ENCODE measurements at regions not wholly inside any gene's neighbourhood (a gene's known extent, or its start where the extent isn't known, plus 50 kb on each side); places are given as distances from the start of the nearest gene placed in this dataset.

DNA sequence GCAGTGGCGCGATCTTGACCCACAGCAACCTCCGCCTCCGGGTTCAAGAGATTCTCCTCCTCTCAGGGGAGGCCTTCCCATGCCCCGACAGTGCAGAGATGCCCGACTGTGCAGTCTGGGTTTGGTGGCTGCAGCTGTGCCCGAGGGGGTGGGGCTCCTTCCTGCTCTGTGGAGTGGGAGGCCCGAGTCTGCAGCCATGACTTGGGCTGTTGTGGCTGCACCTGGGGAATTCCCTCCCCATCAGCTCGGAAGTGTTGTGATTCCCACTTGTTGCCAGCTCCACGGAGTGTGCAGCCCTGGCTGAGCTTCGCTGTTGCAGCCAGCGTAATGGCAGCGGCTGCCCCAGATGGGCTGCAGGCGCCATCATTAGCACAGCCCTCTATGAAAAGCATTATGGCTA, 66.4 kb upstream of the SMIM36 start:
- Histone ChIP-seq H3K4me2 (ENCODE audit: low read depth, low read length, poor library complexity, severe bottlenecking) (no peak overlapping the region), H3K9me2 (replicated peaks; ENCODE audit: low read depth, low read length) (no peaks in the 10 kb centered on the region), H3K36me3 (ENCODE audit: insufficient read depth, low read length) (no peaks in the 10 kb centered on the region), H3K9ac (ENCODE audit: low read depth, low read length, poor library complexity, severe bottlenecking) (no peak overlapping the region), H3K9me3 (ENCODE audit: insufficient read depth, low read depth, low read length) (no peaks in the 10 kb centered on the region), H3K4me1 (ENCODE audit: insufficient read depth, low read length, poor library complexity, severe bottlenecking) (no peaks in the 10 kb centered on the region), H3F3A (ENCODE audit: low read depth) (no peaks in the 10 kb centered on the region), H3K4me3 (ENCODE audit: low read length, poor library complexity, severe bottlenecking) (no peak overlapping the region), H4K20me1 (ENCODE audit: insufficient read depth, low read length, poor library complexity, severe bottlenecking) (no peaks in the 10 kb centered on the region), H3K27me3 (ENCODE audit: insufficient read depth, low read length, poor library complexity, severe bottlenecking) (no peaks in the 10 kb centered on the region), H2AFZ (ENCODE audit: low read length) (no peak overlapping the region), H3K79me2 (ENCODE audit: insufficient read depth, low read length) (no peaks in the 10 kb centered on the region)
- TF ChIP-seq CTCF (conservative IDR thresholded peaks at IDR 0.05; ENCODE audit: low read length) (no peak), EZH2phosphoT487 (IDR thresholded peaks at IDR 0.05; ENCODE audit: borderline replicate concordance) (no peak)

DNA sequence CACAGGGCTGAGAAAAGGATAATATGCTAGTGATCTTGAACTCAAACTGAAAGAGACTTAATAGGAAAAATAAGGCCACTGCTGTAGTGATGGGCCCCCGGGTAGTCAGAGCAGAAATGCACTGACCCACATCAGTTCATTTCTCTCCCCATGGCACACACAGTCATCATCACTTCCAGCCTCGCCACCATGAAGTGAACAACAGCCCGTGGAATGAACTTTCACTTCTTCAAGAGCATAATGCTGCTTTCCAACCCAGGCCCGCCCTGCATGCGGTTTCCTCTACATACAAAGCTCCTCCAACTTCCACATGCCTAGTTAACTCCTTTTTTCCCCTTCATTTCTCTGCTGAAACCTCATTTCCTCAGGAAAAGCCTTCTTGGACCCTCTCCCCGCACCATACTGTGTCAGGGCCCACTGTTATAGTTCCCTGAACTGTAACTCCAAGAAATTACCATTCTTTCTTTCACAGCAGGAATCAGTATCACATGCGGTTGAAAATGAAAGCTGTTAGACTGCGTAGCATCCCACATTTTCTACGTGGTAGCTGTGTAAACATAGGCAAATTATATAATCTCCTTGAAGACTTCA, 65.8 kb upstream of the SMIM36 start:
- H3K79me2 ChIP-seq (ENCODE audit: insufficient read depth, low read length) = no peaks in the 10 kb centered on the region
- no peak overlapping the region for H3K9ac ChIP-seq (ENCODE audit: low read depth, low read length, poor library complexity, severe bottlenecking)
- H3F3A ChIP-seq (ENCODE audit: low read depth) = no peaks in the 10 kb centered on the region
- no peak overlapping the region for H3K4me2 ChIP-seq (ENCODE audit: low read depth, low read length, poor library complexity, severe bottlenecking)
- no peaks in the 10 kb centered on the region for H3K9me2 ChIP-seq (replicated peaks; ENCODE audit: low read depth, low read length)
- no peak overlapping the region for H3K4me3 ChIP-seq (ENCODE audit: low read length, poor library complexity, severe bottlenecking)
- H3K36me3 ChIP-seq (ENCODE audit: insufficient read depth, low read length) = no peaks in the 10 kb centered on the region
- H2AFZ ChIP-seq (ENCODE audit: low read length) = peak overlapping the region; percentile 41; the same call in 1 of the 2 replicates
- no peak for TF ChIP-seq EZH2phosphoT487 (IDR thresholded peaks at IDR 0.05; ENCODE audit: borderline replicate concordance)
- no peak for TF ChIP-seq CTCF (conservative IDR thresholded peaks at IDR 0.05; ENCODE audit: low read length)
- no peaks in the 10 kb centered on the region for H3K27me3 ChIP-seq (ENCODE audit: insufficient read depth, low read length, poor library complexity, severe bottlenecking)
- H3K4me1 ChIP-seq (ENCODE audit: insufficient read depth, low read length, poor library complexity, severe bottlenecking) = no peaks in the 10 kb centered on the region
- H3K9me3 ChIP-seq (ENCODE audit: insufficient read depth, low read depth, low read length) = no peaks in the 10 kb centered on the region
- no peaks in the 10 kb centered on the region for H4K20me1 ChIP-seq (ENCODE audit: insufficient read depth, low read length, poor library complexity, severe bottlenecking)

GRCh38 chr17:55576237-55576995, 65.2 kb upstream of the SMIM36 start:
- no peak overlapping the region for H3K4me3 ChIP-seq (ENCODE audit: low read length, poor library complexity, severe bottlenecking)
- H3K9ac ChIP-seq (ENCODE audit: low read depth, low read length, poor library complexity, severe bottlenecking) = no peak overlapping the region
- TF ChIP-seq CTCF (conservative IDR thresholded peaks at IDR 0.05; ENCODE audit: low read length) = no peak
- no peak for TF ChIP-seq EZH2phosphoT487 (IDR thresholded peaks at IDR 0.05; ENCODE audit: borderline replicate concordance)

More at GRCh38 chr17:55576237-55576995, 65.2 kb upstream of the SMIM36 start:
- Histone ChIP-seq H3K79me2 (ENCODE audit: insufficient read depth, low read length) (no peaks in the 10 kb centered on the region), H3K27me3 (ENCODE audit: insufficient read depth, low read length, poor library complexity, severe bottlenecking) (no peaks in the 10 kb centered on the region), H2AFZ (ENCODE audit: low read length) (0 out of 2 replicates have a peak overlapping the region, but pooled peaks have one; percentile 41), H3F3A (ENCODE audit: low read depth) (no peaks in the 10 kb centered on the region), H4K20me1 (ENCODE audit: insufficient read depth, low read length, poor library complexity, severe bottlenecking) (no peaks in the 10 kb centered on the region), H3K4me2 (ENCODE audit: low read depth, low read length, poor library complexity, severe bottlenecking) (no peak overlapping the region), H3K9me2 (replicated peaks; ENCODE audit: low read depth, low read length) (no peaks in the 10 kb centered on the region), H3K4me1 (ENCODE audit: insufficient read depth, low read length, poor library complexity, severe bottlenecking) (no peaks in the 10 kb centered on the region), H3K36me3 (ENCODE audit: insufficient read depth, low read length) (no peaks in the 10 kb centered on the region), H3K9me3 (ENCODE audit: insufficient read depth, low read depth, low read length) (no peaks in the 10 kb centered on the region)
